Peyer's patch (tissue), 4 donors: ENCODE measurements at regions not wholly inside any gene's neighbourhood (a gene's known extent, or its start where the extent isn't known, plus 50 kb on each side); places are given as distances from the start of the nearest gene placed in this dataset.

ENCODE experiments used
- CTCF ChIP-seq, 6 experiments: fragments of 450-650 bp in 4 of 6; fragments of 200-600 bp in 2 of 6; sonication (generic) in 1 of 6; IDR thresholded peaks; one replicate each; pipeline ENCODE4 v1.5.1; 2017 to 2019; ENCODE audit warnings: antibody characterized with exemption in 6 of 6, mild to moderate bottlenecking in 3 of 6, moderate library complexity in 1 of 6
- POLR2A ChIP-seq, 2 donors: fragments of 450-650 bp; IDR thresholded peaks; one replicate each; pipeline ENCODE4 v1.5.1; 2017; ENCODE audit warnings: antibody characterized with exemption in 2 of 2, mild to moderate bottlenecking in 2 of 2, moderate library complexity in 2 of 2

- no peak for TF ChIP-seq CTCF (IDR thresholded peaks at IDR 0.05)
- TF ChIP-seq POLR2A (IDR thresholded peaks at IDR 0.05) = no peak
These were observed 312.5 kb downstream of the LRIG3 start for GRCh38 chr12:58607805-58608204.
